Testis (tissue), 2 donors: ENCODE measurements at regions not wholly inside any gene's neighbourhood (a gene's known extent, or its start where the extent isn't known, plus 50 kb on each side); places are given as distances from the start of the nearest gene placed in this dataset.

Experiments
- DNase-seq: peaks from one replicate; pipeline ENCODE4 v3.0.0-alpha.2; 2019
- H3K27ac ChIP-seq, 2 donors: fragments of 200-600 bp; sonication (generic); one replicate each; pipeline ENCODE4 v1.5.1; 2019
- H3K27me3 ChIP-seq: fragments of 200-600 bp; sonication (generic); one replicate; pipeline ENCODE4 v1.5.1; 2019
- H3K36me3 ChIP-seq: fragments of 200-600 bp; sonication (generic); one replicate; pipeline ENCODE4 v1.5.1; 2017; ENCODE audit warnings: low read depth; ENCODE audit errors: missing control alignments
- H3K4me1 ChIP-seq: fragments of 200-600 bp; sonication (generic); one replicate; pipeline ENCODE4 v1.5.1; 2019
- H3K4me3 ChIP-seq, 2 donors: fragments of 200-600 bp; sonication (generic); one replicate each; pipeline ENCODE4 v1.5.1; 2017 to 2019
- H3K9me3 ChIP-seq: fragments of 200-600 bp; sonication (generic); one replicate; pipeline ENCODE4 v1.5.1; 2017
- CTCF ChIP-seq, 3 experiments: fragments of 450-650 bp in 2 of 3; fragments of 200-600 bp in 1 of 3; sonication (generic) in 1 of 3; IDR thresholded peaks; one replicate each; pipeline ENCODE4 v1.5.1; 2016 to 2019; ENCODE audit warnings: antibody characterized with exemption in 3 of 3, mild to moderate bottlenecking in 2 of 3, moderate library complexity in 1 of 3
- POLR2A ChIP-seq: fragments of 450-650 bp; IDR thresholded peaks from one replicate; pipeline ENCODE4 v1.6.1; 2017; ENCODE audit warnings: antibody characterized with exemption, mild to moderate bottlenecking, moderate library complexity
- WGBS, 2 donors: methylation state at CpG; one replicate each; pipeline ENCODE4 v1.1.5; 2018; 5-methylcytosine and 5-hydroxymethylcytosine counted together
- intact Hi-C: fragments of 100-400 bp; cut with DNase I; formaldehyde crosslinking; loops from one replicate; pipeline ENCODE4 v1.15.1; 2023; ENCODE audit warnings: low total_unique reads

DNA sequence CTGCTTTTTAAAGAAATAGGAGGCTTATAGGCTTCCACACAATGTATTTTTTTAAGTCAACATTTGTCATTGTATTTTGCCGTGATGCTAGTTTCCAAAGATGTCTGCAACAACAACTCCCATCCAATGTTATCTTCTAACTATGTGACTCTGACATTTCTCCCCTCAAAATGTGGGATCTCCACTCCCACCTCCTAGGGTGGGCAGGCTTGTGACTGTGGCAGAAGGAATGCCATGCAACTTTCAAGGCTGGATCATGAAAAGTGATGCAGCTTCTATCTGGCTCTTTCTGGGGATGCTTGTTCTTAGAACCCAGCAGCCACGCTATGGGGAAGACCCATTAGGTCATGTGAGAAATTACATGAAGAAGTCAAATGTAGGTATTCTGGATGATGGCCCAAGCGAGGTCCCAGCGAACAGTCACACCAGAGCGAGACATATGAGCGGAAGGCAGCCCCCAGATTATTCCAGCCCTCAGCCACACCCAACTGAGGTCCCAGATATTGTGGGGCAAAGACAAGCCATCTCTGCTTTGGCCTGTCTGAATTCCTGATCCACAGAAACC lies 124.3 kb downstream of the BDH1 start:
- 78 to 86% methylated on average over 6 of the region's 6 CpGs for WGBS, 2 donors
- no peak for DNase-seq
- Histone ChIP-seq H3K36me3 (no peaks in the 10 kb centered on the region), H3K27ac (peak overlapping the region in 1 of 2 donors; percentile 57), H3K4me1 (peaks cover 28% of the 10 kb centered on the region), H3K9me3 (no peaks in the 10 kb centered on the region), H3K27me3 (no peaks in the 10 kb centered on the region), H3K4me3 (no peak overlapping the region)
- intact Hi-C loops = no loop called here
- TF ChIP-seq CTCF (IDR thresholded peaks at IDR 0.05) (no peak), POLR2A (no peak)

DNA sequence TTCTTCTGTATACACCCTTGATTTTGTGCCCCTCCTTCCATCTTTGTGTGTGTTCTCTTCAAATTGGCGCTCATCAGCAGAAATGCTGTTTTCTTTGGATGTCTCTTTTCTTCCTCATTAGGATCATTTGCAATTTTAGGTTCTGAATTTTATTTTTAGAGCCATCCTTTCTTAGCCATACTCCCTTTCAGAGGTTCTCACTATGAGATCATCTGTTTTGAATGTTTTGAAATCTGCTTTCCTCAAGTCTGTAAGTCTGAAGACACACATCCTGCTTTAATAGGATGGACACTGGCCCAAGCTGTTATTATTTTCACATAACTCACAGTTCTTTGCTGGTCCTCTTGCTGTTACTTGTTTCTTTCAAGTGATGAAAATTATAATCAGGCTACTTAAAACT lies 124.8 kb downstream of the BDH1 start:
- no peak for DNase-seq
- TF ChIP-seq POLR2A (no peak), CTCF (IDR thresholded peaks at IDR 0.05) (no peak)
- intact Hi-C loops = no loop called here
- 53 to 61% methylated on average over 1 of the region's 1 CpG for WGBS, 2 donors
- Histone ChIP-seq H3K4me3 (no peak overlapping the region), H3K27me3 (no peaks in the 10 kb centered on the region), H3K36me3 (no peaks in the 10 kb centered on the region), H3K9me3 (no peaks in the 10 kb centered on the region), H3K27ac (peak overlapping the region; percentile 50 to 57), H3K4me1 (peaks cover 28% of the 10 kb centered on the region)

- WGBS, 2 donors = 55 to 59% methylated on average over 7 of the region's 7 CpGs
- intact Hi-C loops = no loop called here
- TF ChIP-seq POLR2A (no peak), CTCF (IDR thresholded peaks at IDR 0.05) (no peak)
- H3K27ac ChIP-seq = peak overlapping the region; percentile 50 to 57
- no peaks in the 10 kb centered on the region for H3K9me3 ChIP-seq
- H3K4me1 ChIP-seq = peaks cover 28% of the 10 kb centered on the region
- no peaks in the 10 kb centered on the region for H3K27me3 ChIP-seq
- no peaks in the 10 kb centered on the region for H3K36me3 ChIP-seq
- no peak overlapping the region for H3K4me3 ChIP-seq
- DNase-seq = no peak
These were observed 125.3 kb downstream of the BDH1 start for GRCh38 chr3:197430502-197430901.

DNA sequence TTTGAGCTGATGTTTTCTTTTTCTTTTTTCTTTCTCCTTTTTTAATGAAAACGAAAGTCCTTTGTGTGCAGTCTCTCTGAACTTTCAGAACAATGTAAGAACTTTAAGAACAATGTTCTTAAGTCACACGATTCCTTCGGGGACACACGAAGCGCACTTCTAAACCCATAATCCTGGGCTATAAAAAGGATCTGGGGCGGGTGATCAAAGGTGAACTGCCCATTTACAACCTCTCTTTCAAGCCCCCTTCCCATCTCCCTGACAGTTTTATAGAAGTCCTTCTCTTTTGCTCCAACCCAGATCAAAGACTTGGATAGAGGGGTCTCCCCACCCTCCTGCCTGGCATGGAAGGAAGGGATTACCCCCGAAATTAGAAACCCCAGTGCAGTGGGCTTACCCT lies 126.8 kb downstream of the BDH1 start:
- TF ChIP-seq POLR2A = no peak
- TF ChIP-seq CTCF (IDR thresholded peaks at IDR 0.05) = no peak
- Histone ChIP-seq H3K9me3 (no peaks in the 10 kb centered on the region), H3K27ac (peak overlapping the region in 1 of 2 donors; percentile 61), H3K4me3 (no peak overlapping the region), H3K36me3 (no peaks in the 10 kb centered on the region), H3K4me1 (peaks cover 28% of the 10 kb centered on the region), H3K27me3 (no peaks in the 10 kb centered on the region)
- intact Hi-C loops = no loop called here
- no peak for DNase-seq
- 58 to 60% methylated on average over 7 of the region's 7 CpGs for WGBS, 2 donors

GRCh38 chr3:197428117-197428801 lies 127.5 kb downstream of the BDH1 start:
- Histone ChIP-seq H3K4me3 (no peak overlapping the region), H3K9me3 (no peaks in the 10 kb centered on the region), H3K36me3 (no peaks in the 10 kb centered on the region), H3K27me3 (no peaks in the 10 kb centered on the region), H3K27ac (no peak overlapping the region), H3K4me1 (peaks cover 28% of the 10 kb centered on the region)
- TF ChIP-seq CTCF (IDR thresholded peaks at IDR 0.05) (no peak), POLR2A (no peak)
- no peak for DNase-seq
- intact Hi-C loops = no loop called here
- WGBS, 2 donors = 67 to 68% methylated on average over 10 of the region's 10 CpGs
